H1 (cell line): ENCODE measurements at regions not wholly inside any gene's neighbourhood (a gene's known extent, or its start where the extent isn't known, plus 50 kb on each side); places are given as distances from the start of the nearest gene placed in this dataset.
"Not testable (repeated sequence)": the region's sequence is repeated elsewhere in the genome, so short reads cannot be mapped to it uniquely, and the experiment has no call there.

Source experiments
- EP300 ChIP-seq, 2 experiments: IDR thresholded peaks; 1 replicate in 1 of 2; 2 replicates in 1 of 2; pipeline ENCODE4 v1.6.1; 2011 to 2012; ENCODE audit warnings: low read depth in 2 of 2, low read length in 2 of 2, mild to moderate bottlenecking in 2 of 2, borderline replicate concordance in 1 of 2, inconsistent platforms in 1 of 2, moderate library complexity in 1 of 2
- EZH2 ChIP-seq: fragments of 200-600 bp; sonication (generic); IDR thresholded peaks from 2 replicates; pipeline ENCODE4 v1.7.1; 2012; ENCODE audit warnings: low read depth, mild to moderate bottlenecking, moderate library complexity, low read length, inconsistent platforms; ENCODE audit not compliant: severe bottlenecking
- FOSL1 ChIP-seq: IDR thresholded peaks from 2 replicates; pipeline ENCODE4 v1.6.1; 2011; ENCODE audit warnings: mild to moderate bottlenecking, low read depth, low read length, moderate library complexity; ENCODE audit not compliant: insufficient read depth
- HDAC6 ChIP-seq: IDR thresholded peaks from one replicate; pipeline ENCODE4 v1.7.1; 2012; ENCODE audit warnings: low read depth, mild to moderate bottlenecking, inconsistent platforms, low read length, moderate library complexity
- POLR2A ChIP-seq, 2 experiments: IDR thresholded peaks; 1 replicate in 1 of 2; 2 replicates in 1 of 2; pipeline ENCODE4 v1.6.1; 2011; ENCODE audit warnings: low read depth in 2 of 2, low read length in 2 of 2, mild to moderate bottlenecking in 2 of 2; ENCODE audit errors: control extremely low read depth in 1 of 2
- RFX5 ChIP-seq: IDR thresholded peaks from 2 replicates; pipeline ENCODE4 v1.6.1; 2011; ENCODE audit warnings: low read depth, low read length, improper control_type of control experiment, borderline replicate concordance
- SIX5 ChIP-seq: IDR thresholded peaks from 2 replicates; pipeline ENCODE4 v1.6.1; 2011; ENCODE audit warnings: mild to moderate bottlenecking, low read depth, low read length
- SP1 ChIP-seq: IDR thresholded peaks from 2 replicates; pipeline ENCODE4 v1.6.1; 2011; ENCODE audit warnings: low read depth, low read length
- TEAD4 ChIP-seq: IDR thresholded peaks from 2 replicates; pipeline ENCODE4 v1.6.1; 2012; ENCODE audit warnings: low read depth, low read length, inconsistent platforms, mixed read lengths
- TF ChIP-seq, protein P1 (sequence below), 3 experiments: IDR thresholded peaks; 1 replicate in 2 of 3; 2 replicates in 1 of 3; pipeline versions ENCODE4 v1.5.1 to v1.6.1; 2011; ENCODE audit warnings: low read length in 3 of 3, mild to moderate bottlenecking in 3 of 3, inconsistent platforms in 2 of 3, low read depth in 1 of 3, moderate library complexity in 1 of 3; ENCODE audit not compliant: insufficient read depth in 1 of 3; ENCODE audit errors: control extremely low read depth in 1 of 3
- TF ChIP-seq, protein P2 (sequence below): IDR thresholded peaks from 2 replicates; pipeline ENCODE4 v1.6.1; 2012; ENCODE audit warnings: inconsistent platforms

DNA sequence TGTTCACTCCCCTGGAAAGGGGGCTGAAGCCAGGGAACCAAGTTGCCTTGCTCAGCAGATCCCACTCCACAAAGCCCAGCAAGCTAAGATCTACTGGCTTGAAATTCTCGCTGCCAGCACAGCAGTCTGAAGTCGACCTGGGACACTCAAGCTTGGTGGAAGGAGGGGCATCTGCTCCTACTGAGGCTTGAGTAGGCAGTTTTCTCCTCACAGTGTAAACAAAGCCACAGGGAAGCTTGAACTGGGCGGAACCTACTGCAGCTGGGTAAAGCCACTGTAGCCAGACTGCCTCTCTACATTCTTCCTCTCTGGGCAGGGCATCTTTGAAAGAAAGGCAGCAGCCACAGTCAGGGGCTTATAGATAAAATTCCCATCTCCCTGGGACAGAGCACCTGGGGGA is 495.0 kb downstream of the USP25 start:
- not testable (repeated sequence) for TF ChIP-seq RFX5; SIX5; EZH2; FOSL1; EP300 (IDR thresholded peaks at IDR 0.05; ENCODE audit: borderline replicate concordance in 1 of 2, low read depth in 2 of 2, low read length in 2 of 2); POLR2A (IDR thresholded peaks at IDR 0.05; ENCODE audit: control extremely low read depth in 1 of 2, low read depth in 2 of 2, low read length in 2 of 2); TEAD4; SP1; HDAC6
- TF ChIP-seq, protein P1, sequence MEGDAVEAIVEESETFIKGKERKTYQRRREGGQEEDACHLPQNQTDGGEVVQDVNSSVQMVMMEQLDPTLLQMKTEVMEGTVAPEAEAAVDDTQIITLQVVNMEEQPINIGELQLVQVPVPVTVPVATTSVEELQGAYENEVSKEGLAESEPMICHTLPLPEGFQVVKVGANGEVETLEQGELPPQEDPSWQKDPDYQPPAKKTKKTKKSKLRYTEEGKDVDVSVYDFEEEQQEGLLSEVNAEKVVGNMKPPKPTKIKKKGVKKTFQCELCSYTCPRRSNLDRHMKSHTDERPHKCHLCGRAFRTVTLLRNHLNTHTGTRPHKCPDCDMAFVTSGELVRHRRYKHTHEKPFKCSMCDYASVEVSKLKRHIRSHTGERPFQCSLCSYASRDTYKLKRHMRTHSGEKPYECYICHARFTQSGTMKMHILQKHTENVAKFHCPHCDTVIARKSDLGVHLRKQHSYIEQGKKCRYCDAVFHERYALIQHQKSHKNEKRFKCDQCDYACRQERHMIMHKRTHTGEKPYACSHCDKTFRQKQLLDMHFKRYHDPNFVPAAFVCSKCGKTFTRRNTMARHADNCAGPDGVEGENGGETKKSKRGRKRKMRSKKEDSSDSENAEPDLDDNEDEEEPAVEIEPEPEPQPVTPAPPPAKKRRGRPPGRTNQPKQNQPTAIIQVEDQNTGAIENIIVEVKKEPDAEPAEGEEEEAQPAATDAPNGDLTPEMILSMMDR (IDR thresholded peaks at IDR 0.05; ENCODE audit: control extremely low read depth in 1 of 3, insufficient read depth in 1 of 3, low read depth in 1 of 3, low read length in 3 of 3) = not testable (repeated sequence)
- TF ChIP-seq, protein P2, sequence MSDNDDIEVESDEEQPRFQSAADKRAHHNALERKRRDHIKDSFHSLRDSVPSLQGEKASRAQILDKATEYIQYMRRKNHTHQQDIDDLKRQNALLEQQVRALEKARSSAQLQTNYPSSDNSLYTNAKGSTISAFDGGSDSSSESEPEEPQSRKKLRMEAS = not testable (repeated sequence)
